KOPT-K1 (cell line): ENCODE measurements at regions not wholly inside any gene's neighbourhood (a gene's known extent, or its start where the extent isn't known, plus 50 kb on each side); places are given as distances from the start of the nearest gene placed in this dataset.
"Not testable (repeated sequence)": the region's sequence is repeated elsewhere in the genome, so short reads cannot be mapped to it uniquely, and the experiment has no call there.

Experiments used
- H3K27ac ChIP-seq: fragments of 200-600 bp; sonication (generic); 2 replicates; pipeline ENCODE4 v1.5.1; 2016; ENCODE audit warnings: antibody characterized with exemption, mild to moderate bottlenecking, low read depth, low read length; ENCODE audit not compliant: poor library complexity, severe bottlenecking
- H3K36me3 ChIP-seq: fragments of 200-600 bp; sonication (generic); 2 replicates; pipeline ENCODE4 v1.5.1; 2017; ENCODE audit warnings: antibody characterized with exemption, mild to moderate bottlenecking, low read length, moderate library complexity; ENCODE audit not compliant: insufficient read depth
- H3K9me3 ChIP-seq: fragments of 200-600 bp; sonication (generic); 2 replicates; pipeline ENCODE4 v1.5.1; 2017; ENCODE audit warnings: antibody characterized with exemption, low read length, mild to moderate bottlenecking; ENCODE audit not compliant: insufficient read depth, poor library complexity, severe bottlenecking

DNA sequence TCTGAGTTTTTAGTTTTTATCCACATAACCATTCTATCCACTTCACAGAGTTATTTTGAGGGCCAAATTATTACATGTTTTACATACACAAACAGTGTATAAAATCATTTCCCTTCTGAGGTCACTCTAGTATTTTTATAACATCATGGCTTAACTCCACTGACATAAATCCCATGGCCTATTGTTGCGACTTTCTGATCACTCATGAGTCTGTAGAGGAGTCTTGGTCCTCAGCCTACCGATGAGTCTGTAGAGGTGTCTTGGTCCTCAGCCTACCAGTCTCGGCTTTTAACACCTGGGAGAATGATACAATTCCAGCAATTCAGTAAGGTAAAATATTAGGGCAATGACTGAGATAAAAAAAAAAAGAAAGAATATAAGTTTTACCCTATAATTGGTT lies 483.7 kb downstream of the USP25 start:
- Histone ChIP-seq H3K9me3 (no peaks in the 10 kb centered on the region), H3K36me3 (no peaks in the 10 kb centered on the region), H3K27ac (no peak overlapping the region)

DNA sequence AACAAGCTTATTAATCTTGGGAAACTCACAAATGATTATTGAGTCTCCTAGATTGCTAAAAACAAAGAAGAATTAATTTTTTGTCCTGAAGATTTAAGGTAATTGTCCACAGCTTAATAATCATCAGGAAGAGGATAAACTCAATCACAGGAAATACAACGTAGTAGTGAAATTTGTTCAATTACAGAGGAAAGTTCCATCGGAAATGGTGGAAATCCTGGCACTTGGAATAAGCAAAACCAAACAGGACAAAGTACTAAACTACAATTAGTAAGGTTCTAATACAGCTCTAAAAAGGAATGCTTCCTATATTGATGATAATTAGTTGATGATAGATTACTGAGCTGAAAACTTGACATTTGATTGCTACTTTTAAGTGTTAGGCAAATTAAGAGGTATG lies 485.4 kb downstream of the USP25 start:
- H3K9me3 ChIP-seq: no peaks in the 10 kb centered on the region
- H3K36me3 ChIP-seq: no peaks in the 10 kb centered on the region
- no peak overlapping the region for H3K27ac ChIP-seq

DNA sequence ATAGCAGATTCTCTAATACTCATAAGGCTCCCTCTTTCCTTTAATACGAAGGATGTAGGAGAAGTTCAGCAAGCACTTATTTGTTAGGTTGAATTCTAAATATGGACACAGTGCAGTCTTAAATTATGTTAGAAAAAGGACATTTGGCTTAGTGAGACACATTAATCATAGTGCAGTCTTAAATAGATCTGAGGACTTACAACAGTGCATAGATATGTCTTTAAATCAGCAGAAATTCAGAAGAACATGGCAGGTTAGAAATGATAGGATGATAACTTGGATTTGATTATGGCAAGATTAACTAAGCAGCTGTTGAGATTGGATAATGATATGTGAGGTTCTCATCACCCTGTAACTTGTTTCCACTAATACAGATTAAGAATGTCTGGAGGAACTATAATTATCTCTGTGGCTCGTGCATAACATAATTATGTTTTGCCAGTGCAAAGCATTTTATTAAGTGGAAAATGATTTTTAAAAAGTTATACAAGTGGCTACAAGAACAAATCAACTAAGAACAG lies 485.9 kb downstream of the USP25 start:
- Histone ChIP-seq H3K36me3 (no peaks in the 10 kb centered on the region), H3K27ac (no peak overlapping the region), H3K9me3 (no peaks in the 10 kb centered on the region)

DNA sequence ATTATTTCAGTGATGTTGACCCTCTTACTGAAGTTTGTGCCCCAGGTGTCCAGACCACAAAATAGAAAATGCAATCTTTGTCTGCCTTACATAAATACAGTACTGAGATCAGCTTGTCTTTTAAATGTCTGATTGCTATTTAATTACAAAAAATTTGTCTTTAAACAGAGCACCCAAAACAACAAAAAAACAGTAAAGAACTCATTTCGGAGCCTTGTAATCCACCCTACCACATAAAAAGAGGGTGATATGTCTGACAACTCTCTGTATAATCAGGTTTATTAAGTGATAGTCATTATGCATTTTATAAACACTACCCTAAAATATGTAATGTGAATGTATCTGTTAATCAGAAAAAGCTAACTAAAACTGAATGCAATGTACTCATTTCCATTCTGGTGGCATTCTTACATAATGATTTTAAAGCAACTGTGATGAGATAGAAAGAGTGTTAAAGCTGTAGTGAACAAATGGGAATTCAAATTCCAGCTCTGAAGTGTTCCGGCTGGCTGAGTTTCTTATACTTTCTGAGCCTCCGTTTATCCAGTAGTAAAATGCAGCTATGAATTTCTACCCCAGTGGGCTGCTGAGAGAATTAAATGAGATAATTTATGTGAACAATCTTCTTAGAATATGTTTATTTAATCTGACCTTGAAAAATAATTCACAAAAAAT lies 486.6 kb downstream of the USP25 start:
- Histone ChIP-seq H3K9me3 (no peaks in the 10 kb centered on the region), H3K27ac (no peak overlapping the region), H3K36me3 (no peaks in the 10 kb centered on the region)

DNA sequence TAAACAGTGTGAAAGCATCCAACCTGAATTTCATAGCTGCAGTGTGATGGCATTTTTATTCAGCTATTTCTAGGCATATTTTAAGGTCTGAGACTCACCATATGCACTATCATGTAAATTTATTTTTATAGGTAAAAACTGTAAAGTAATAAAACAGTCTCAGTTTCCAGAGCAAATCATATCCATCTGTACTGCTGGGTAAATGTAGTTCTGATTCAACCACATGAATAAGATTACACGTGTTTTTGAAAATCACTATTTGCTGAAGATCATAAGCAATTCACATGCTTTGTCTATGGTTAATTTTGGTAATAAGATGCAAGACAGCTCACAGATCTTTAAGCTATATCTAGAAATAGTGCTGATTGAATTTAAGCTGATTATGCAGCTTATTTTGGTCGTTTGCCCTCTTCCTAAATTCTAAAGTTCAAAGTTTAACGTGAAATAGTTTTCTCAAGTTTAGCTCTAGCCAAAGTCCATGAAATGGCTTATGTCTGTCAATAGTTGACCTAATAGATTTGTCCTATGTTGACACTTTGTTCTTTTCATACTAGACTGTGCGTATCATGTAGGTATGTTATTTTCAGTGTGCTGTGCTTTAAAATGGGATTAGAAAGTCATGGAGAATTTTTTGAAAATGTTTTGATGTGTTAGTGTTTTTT lies 489.0 kb downstream of the USP25 start:
- Histone ChIP-seq H3K36me3 (no peaks in the 10 kb centered on the region), H3K27ac (no peak overlapping the region), H3K9me3 (no peaks in the 10 kb centered on the region)

DNA sequence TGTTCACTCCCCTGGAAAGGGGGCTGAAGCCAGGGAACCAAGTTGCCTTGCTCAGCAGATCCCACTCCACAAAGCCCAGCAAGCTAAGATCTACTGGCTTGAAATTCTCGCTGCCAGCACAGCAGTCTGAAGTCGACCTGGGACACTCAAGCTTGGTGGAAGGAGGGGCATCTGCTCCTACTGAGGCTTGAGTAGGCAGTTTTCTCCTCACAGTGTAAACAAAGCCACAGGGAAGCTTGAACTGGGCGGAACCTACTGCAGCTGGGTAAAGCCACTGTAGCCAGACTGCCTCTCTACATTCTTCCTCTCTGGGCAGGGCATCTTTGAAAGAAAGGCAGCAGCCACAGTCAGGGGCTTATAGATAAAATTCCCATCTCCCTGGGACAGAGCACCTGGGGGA lies 495.0 kb downstream of the USP25 start:
- not testable (repeated sequence) for H3K36me3 ChIP-seq, H3K27ac ChIP-seq

DNA sequence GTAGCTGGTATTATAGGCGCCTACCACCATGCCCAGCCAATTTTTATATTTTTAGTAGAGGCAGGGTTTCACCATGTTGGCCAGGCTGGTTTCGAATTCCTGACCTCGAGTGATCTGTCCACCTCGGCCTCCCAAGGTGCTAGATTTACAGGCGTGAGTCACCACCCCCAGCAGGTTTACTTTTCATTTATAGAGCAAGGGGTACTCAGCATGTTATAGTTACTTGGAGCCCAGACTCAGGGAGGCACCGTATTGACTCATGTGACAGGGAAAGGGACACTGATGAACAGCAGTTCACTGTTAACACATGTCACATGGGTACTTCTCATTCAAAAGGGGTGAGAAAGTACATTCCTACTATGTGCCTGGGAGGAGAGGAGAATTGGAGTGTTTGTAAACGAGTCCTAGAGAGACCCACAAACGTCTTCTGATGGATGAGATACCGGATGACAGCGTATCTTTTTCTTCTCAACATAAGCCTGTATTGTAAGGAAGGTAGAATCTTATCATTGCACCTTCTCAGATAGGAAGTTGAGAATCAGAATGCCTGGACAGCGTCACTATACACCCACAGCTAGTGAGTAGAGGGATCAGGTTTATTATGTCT lies 510.0 kb downstream of the USP25 start:
- H3K9me3 ChIP-seq: no peaks in the 10 kb centered on the region
- no peak overlapping the region for H3K27ac ChIP-seq
- H3K36me3 ChIP-seq: no peaks in the 10 kb centered on the region

More for the DNA sequence above, 495.0 kb downstream of the USP25 start:
- not testable (repeated sequence) for H3K9me3 ChIP-seq

DNA sequence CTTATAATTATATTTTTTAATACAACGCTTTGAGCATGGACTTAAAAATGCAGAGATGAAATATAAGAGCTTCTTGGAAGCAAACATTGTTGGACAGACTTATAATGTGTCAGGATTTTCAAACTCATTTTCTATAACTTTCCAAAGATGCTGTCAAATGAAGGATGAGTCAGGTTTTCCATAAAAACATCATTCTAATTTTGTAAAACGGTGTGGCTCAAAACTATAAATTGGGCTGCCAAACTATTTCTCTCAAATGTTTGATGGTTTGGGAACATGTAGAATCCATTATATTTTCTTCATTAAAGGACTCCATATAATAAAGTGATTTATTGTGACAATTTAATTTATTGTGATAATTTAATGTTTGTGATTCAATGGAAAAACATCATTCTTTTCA lies 511.2 kb downstream of the USP25 start:
- Histone ChIP-seq H3K9me3 (no peaks in the 10 kb centered on the region), H3K27ac (no peak overlapping the region), H3K36me3 (no peaks in the 10 kb centered on the region)

DNA sequence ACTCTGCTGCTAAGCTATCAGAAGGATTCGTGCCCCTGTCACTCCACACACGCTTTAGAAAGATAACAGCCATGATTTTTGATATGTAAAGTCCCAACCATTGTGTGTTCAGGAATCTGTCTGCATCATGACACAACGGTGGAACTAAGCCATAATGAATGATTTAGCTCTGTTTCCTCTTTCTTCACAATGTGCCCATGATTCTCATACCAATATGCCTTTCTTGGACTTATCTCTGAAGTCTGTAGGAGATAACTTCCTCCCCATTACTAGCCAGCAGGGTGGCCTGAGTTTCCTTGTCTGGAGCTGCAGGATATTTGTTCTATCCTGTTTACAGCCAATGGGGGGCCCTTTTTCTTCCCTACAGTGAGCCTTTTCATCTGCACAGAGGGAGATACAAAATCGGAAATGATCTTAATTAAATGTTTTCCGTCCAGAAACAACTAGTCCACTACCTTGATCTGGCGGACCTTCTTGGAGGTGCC lies 511.7 kb downstream of the USP25 start:
- H3K27ac ChIP-seq: no peak overlapping the region
- H3K36me3 ChIP-seq: no peaks in the 10 kb centered on the region
- no peaks in the 10 kb centered on the region for H3K9me3 ChIP-seq

DNA sequence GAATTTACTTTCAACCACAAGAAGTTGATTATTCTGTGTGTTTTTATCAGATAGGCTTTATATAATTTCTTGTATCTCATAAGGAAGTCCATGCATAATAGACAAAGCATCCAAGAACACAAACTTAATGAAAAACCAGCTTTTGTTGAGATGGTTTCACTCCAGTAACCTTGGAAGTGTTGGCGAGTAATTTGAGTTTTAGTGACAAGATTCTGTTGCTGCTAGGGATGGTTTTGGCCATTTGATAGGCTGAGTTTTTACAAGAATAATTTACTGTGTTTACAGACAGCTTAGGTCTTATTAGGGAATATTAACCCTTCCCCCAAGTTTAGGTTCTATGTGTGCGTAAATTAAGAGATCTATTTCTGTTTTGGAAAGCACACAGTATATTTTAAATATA lies 513.6 kb downstream of the USP25 start:
- Histone ChIP-seq H3K27ac (no peak overlapping the region), H3K36me3 (no peaks in the 10 kb centered on the region), H3K9me3 (no peaks in the 10 kb centered on the region)

DNA sequence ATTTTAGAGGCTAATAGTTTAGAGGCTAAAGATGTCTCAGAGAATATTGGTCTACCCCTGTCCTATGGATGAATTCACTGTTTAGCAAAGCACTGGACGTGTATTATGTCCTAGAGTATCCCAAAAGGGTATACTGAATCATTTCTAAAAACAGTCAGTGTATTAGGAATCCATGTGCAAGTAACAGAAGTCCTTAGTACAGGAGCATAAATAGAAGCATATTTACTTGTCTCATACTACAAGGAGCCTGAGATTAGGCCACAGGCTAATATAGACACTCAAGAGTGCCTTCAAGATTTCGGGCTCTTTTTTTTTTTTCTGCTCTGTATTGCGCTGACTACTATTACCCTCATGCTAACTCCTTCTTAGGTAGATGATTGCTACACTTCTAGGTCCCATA lies 518.9 kb downstream of the USP25 start:
- Histone ChIP-seq H3K36me3 (no peaks in the 10 kb centered on the region), H3K9me3 (no peaks in the 10 kb centered on the region), H3K27ac (no peak overlapping the region)

DNA sequence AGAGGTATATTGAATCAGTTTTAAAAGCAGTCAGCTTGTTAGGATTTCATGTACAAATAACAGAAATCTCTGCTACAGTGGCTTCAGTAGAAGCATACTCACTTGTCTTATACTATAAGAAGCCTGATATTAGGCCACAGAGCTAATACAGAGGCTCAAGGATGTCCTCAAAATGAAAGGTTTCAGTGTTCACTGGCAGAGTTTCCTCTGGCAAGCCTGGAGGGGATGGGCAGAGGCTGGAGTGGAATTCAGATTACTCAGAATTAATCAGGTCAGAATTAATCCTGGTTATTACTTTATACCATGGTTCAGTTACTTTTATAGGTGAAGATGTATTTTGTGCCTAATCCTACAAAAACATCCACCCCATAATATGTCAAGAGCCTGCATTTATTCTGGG lies 520.5 kb downstream of the USP25 start:
- Histone ChIP-seq H3K36me3 (no peaks in the 10 kb centered on the region), H3K27ac (no peak overlapping the region), H3K9me3 (no peaks in the 10 kb centered on the region)

DNA sequence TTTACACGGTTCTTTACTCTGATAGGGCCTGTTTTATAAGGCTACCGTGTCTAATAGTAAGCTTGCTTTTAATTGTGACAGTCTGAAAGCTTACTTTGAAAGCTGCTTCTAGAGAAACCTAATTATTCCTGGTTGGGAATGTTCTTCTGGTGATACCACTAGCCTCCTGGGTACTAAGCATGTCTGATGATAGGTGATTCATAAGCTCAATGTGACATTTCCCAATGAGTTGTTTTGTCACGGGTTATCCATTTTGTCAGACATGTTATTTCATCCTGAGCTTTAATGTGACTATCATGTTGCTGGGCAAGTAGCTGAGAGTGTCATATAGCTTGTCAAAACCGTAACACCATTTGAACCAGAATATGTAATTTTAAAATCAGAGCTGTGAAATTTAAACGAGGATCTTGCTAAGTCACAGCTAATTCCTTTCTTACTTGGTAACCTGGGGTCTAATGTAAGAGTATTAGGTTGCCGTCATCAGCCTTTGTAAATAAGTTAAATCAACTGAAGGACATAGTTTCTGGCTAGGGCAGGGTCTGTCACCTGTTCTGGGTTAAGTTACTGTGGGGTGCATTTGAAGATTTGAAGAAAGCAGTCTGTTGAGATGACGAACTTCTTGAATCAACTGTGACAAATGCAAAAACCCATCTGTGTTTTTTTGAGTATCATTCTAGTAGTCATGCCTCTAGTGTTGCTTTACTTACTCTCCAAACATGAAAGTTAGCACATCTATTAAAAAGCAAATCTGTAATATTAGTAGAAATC lies 529.2 kb downstream of the USP25 start:
- Histone ChIP-seq H3K27ac (no peak overlapping the region), H3K36me3 (no peaks in the 10 kb centered on the region), H3K9me3 (no peaks in the 10 kb centered on the region)

DNA sequence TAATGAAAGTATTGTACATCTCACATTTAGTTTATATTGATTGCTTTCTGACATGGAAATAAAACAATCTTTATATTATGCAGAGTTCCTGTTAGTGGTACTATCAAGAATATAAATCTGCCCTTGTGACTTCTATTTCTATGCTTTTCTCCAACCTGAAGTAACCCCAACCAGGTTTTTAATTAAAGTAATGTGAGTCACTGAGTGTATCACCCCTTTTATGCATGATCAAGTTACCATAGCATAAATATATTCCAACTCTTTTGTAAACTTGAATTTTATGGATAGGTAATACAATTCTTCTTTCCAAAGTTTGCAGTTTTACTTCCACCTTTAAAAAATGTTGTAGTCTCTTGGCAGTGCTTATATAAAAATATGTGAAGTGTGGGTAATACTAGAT lies 532.3 kb downstream of the USP25 start:
- no peaks in the 10 kb centered on the region for H3K9me3 ChIP-seq
- no peaks in the 10 kb centered on the region for H3K36me3 ChIP-seq
- H3K27ac ChIP-seq: no peak overlapping the region

DNA sequence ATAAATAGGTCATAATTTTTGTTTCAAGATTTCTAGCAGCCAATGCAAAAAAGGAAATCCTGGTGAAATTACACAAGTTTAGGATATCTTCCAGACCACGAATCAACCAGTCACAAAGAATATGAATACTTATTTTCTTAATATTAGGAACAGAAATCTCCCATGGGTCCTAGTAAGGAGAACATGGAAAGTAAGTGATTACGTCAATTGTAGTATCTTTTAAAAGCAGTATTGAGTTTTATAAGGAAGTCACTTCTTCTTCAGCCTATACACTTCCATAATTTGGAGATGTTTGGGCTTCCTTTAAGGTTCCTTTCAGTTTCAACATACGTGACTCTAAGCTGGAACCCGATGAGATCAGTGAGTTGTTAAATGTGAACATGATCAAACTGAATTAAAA lies 534.5 kb downstream of the USP25 start:
- no peaks in the 10 kb centered on the region for H3K36me3 ChIP-seq
- H3K27ac ChIP-seq: no peak overlapping the region
- H3K9me3 ChIP-seq: no peaks in the 10 kb centered on the region
